HCT116 (cell line): ENCODE measurements at regions not wholly inside any gene's neighbourhood (a gene's known extent, or its start where the extent isn't known, plus 50 kb on each side); places are given as distances from the start of the nearest gene placed in this dataset.

Source experiments
- EZH2 ChIP-seq: fragments of 200-600 bp; sonication (generic); IDR thresholded peaks from 2 replicates; pipeline ENCODE4 v1.6.1; 2017; ENCODE audit warnings: antibody characterized with exemption, mixed run types
- JUND ChIP-seq: IDR thresholded peaks from 2 replicates; pipeline ENCODE4 v1.6.1; 2012
- POLR2A ChIP-seq: IDR thresholded peaks from 2 replicates; pipeline ENCODE4 v1.7.0; 2011; ENCODE audit warnings: borderline replicate concordance; ENCODE audit not compliant: insufficient read depth, insufficient read length; ENCODE audit errors: extremely low read depth
- POLR2AphosphoS5 ChIP-seq: IDR thresholded peaks from 2 replicates; pipeline ENCODE4 v1.6.1; 2011; ENCODE audit warnings: mild to moderate bottlenecking, low read depth, low read length, moderate library complexity
- SIN3A ChIP-seq: IDR thresholded peaks from 2 replicates; pipeline ENCODE4 v1.6.1; 2012; ENCODE audit warnings: low read depth
- TF ChIP-seq, protein P1 (sequence below): IDR thresholded peaks from 2 replicates; pipeline ENCODE4 v1.6.1; 2011; ENCODE audit warnings: mild to moderate bottlenecking, low read length, moderate library complexity; ENCODE audit not compliant: insufficient replicate concordance; ENCODE audit errors: extremely low read depth
- TF ChIP-seq, protein P2 (sequence below), 3 experiments: fragments of 200-600 bp in 1 of 3; sonication (generic) in 1 of 3; IDR thresholded peaks in 2 of 3; conservative IDR thresholded peaks in 1 of 3; 2 replicates each; pipeline ENCODE4 v1.5.1; 2012 to 2017; ENCODE audit warnings: low read depth in 2 of 3, low read length in 2 of 3, antibody characterized with exemption in 1 of 3, borderline replicate concordance in 1 of 3, control low read depth in 1 of 3, mild to moderate bottlenecking in 1 of 3, mixed read lengths in 1 of 3, mixed run types in 1 of 3, moderate library complexity in 1 of 3; ENCODE audit not compliant: insufficient read depth in 1 of 3
- TF ChIP-seq, protein P3 (sequence below): IDR thresholded peaks from 2 replicates; pipeline ENCODE4 v1.6.1; 2012

DNA sequence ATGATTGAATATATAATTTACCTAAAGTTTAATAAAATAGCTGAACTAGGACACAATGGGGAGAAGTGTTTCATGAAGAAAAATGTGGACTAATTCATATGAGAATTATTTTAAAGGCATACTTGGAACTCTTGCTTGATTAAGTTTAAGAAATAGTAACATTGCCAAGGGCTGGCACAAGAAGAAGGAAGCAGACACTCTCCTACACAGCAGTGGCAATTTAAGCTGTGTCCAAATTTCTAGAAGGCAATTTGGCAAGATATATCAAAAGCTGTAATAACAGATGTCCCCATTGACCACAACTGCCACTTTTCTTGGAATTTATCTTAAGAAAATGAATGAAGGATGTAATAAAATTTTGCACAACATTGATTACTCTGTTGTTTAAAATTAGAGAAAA is 209.5 kb upstream of the S100G start:
- TF ChIP-seq, protein P1, sequence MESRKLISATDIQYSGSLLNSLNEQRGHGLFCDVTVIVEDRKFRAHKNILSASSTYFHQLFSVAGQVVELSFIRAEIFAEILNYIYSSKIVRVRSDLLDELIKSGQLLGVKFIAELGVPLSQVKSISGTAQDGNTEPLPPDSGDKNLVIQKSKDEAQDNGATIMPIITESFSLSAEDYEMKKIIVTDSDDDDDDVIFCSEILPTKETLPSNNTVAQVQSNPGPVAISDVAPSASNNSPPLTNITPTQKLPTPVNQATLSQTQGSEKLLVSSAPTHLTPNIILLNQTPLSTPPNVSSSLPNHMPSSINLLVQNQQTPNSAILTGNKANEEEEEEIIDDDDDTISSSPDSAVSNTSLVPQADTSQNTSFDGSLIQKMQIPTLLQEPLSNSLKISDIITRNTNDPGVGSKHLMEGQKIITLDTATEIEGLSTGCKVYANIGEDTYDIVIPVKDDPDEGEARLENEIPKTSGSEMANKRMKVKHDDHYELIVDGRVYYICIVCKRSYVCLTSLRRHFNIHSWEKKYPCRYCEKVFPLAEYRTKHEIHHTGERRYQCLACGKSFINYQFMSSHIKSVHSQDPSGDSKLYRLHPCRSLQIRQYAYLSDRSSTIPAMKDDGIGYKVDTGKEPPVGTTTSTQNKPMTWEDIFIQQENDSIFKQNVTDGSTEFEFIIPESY, result no peak
- no peak for TF ChIP-seq EZH2
- TF ChIP-seq SIN3A, result no peak
- TF ChIP-seq, protein P2, sequence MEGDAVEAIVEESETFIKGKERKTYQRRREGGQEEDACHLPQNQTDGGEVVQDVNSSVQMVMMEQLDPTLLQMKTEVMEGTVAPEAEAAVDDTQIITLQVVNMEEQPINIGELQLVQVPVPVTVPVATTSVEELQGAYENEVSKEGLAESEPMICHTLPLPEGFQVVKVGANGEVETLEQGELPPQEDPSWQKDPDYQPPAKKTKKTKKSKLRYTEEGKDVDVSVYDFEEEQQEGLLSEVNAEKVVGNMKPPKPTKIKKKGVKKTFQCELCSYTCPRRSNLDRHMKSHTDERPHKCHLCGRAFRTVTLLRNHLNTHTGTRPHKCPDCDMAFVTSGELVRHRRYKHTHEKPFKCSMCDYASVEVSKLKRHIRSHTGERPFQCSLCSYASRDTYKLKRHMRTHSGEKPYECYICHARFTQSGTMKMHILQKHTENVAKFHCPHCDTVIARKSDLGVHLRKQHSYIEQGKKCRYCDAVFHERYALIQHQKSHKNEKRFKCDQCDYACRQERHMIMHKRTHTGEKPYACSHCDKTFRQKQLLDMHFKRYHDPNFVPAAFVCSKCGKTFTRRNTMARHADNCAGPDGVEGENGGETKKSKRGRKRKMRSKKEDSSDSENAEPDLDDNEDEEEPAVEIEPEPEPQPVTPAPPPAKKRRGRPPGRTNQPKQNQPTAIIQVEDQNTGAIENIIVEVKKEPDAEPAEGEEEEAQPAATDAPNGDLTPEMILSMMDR (IDR thresholded peaks at IDR 0.05 in 2 of 3, conservative IDR thresholded peaks at IDR 0.05 in 1 of 3; ENCODE audit: borderline replicate concordance in 1 of 3, insufficient read depth in 1 of 3, low read depth in 2 of 3, low read length in 2 of 3), result no peak
- TF ChIP-seq, protein P3, sequence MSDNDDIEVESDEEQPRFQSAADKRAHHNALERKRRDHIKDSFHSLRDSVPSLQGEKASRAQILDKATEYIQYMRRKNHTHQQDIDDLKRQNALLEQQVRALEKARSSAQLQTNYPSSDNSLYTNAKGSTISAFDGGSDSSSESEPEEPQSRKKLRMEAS, result no peak
- TF ChIP-seq POLR2A, result no peak
- no peak for TF ChIP-seq JUND
- TF ChIP-seq POLR2AphosphoS5, result no peak
